HepG2 (cell line): ENCODE measurements at regions not wholly inside any gene's neighbourhood (a gene's known extent, or its start where the extent isn't known, plus 50 kb on each side); places are given as distances from the start of the nearest gene placed in this dataset.
A peak's percentile ranks its signal among the peaks of the same experiment; 100 is the strongest.

Experiments
- ATAC-seq: fragments of 200-7000 bp; cut with Tn5 transposase; 3 replicates; pipeline ENCODE4 v1.9.1; 2020; ENCODE audit warnings: mild to moderate bottlenecking, moderate library complexity
- BruUV-seq: library from RNA; stranded (reverse); fragments of 400-500 nt; replicated peaks from 2 replicates; lab custom pipeline; 2021; lab: Mats Ljungman, UMichigan
- CTCF ChIA-PET: fragments of 300-600 bp; formaldehyde crosslinking; extraction: SDS; loops from one replicate; lab custom pipeline; 2021; ENCODE audit warnings: low total read pairs, inconsistent platforms, low intra/inter-chr PET ratio; lab: Yijun Ruan, JAX
- POLR2A ChIA-PET: fragments of 350-600 bp; sonication (Branson Sonifier 250); formaldehyde crosslinking; loops from one replicate; lab custom pipeline; 2020; ENCODE audit warnings: antibody characterized with exemption, inconsistent platforms; lab: Yijun Ruan, JAX
- DNase-seq: peaks from one replicate; pipeline ENCODE4 v3.0.0-alpha.2; 2015; ENCODE audit warnings: low spot score
- FAIRE-seq: peaks from 3 replicates; lab custom pipeline; 2011; peaks lifted over from hg19 to GRCh38; lab: Jason Lieb, UNC
- H2AFZ ChIP-seq: one replicate; pipeline ENCODE4 v1.6.1; 2011; ENCODE audit warnings: low read length, inconsistent platforms
- H3K27ac ChIP-seq: fragments of 300-600 bp; 3 replicates; pipeline ENCODE4 v1.8.0; 2011; ENCODE audit warnings: mixed run types, mild to moderate bottlenecking, mixed read lengths, low read length, inconsistent platforms; ENCODE audit not compliant: insufficient read depth; ENCODE audit errors: extremely low read length
- H3K27me3 ChIP-seq, 2 experiments: fragments of 200-600 bp in 1 of 2; 2 replicates in 1 of 2; 3 replicates in 1 of 2; pipeline versions ENCODE4 v1.6.0 to v1.8.0; 2011; ENCODE audit warnings: low read length in 2 of 2, mild to moderate bottlenecking in 2 of 2, moderate library complexity in 2 of 2, inconsistent platforms in 1 of 2; ENCODE audit not compliant: insufficient read depth in 2 of 2, control insufficient read depth in 1 of 2
- H3K36me3 ChIP-seq, 2 experiments: fragments of 200-600 bp in 1 of 2; replicated peaks in 1 of 2; 2 replicates in 1 of 2; 3 replicates in 1 of 2; pipeline versions ENCODE4 v1.5.1 to v1.8.0; 2011; ENCODE audit warnings: low read length in 2 of 2, inconsistent platforms in 1 of 2; ENCODE audit not compliant: insufficient read depth in 2 of 2, control insufficient read depth in 1 of 2
- H3K4me1 ChIP-seq: 2 replicates; pipeline ENCODE4 v1.5.1; 2012; ENCODE audit warnings: low read length, inconsistent platforms; ENCODE audit not compliant: insufficient read depth
- H3K4me2 ChIP-seq: 2 replicates; pipeline ENCODE4 v1.6.0; 2011; ENCODE audit warnings: low read depth, low read length, inconsistent platforms
- H3K4me3 ChIP-seq, 3 experiments: fragments of 200-600 bp in 1 of 3; sonication (generic), shearing (Covaris generic) in 1 of 3; replicated peaks in 1 of 3; 2 replicates each; pipeline ENCODE4 v1.5.1; 2011 to 2016; ENCODE audit warnings: low read length in 3 of 3, inconsistent platforms in 2 of 3, low read depth in 2 of 3, mild to moderate bottlenecking in 2 of 3, control low read depth in 1 of 3, mixed read lengths in 1 of 3; ENCODE audit not compliant: insufficient read depth in 1 of 3
- H3K79me2 ChIP-seq: one replicate; pipeline ENCODE4 v1.6.1; 2011; ENCODE audit warnings: low read length, inconsistent platforms; ENCODE audit not compliant: insufficient read depth
- H3K9ac ChIP-seq: 2 replicates; pipeline ENCODE4 v1.6.0; 2011; ENCODE audit warnings: mild to moderate bottlenecking, low read depth, low read length, inconsistent platforms; ENCODE audit not compliant: insufficient read depth
- H3K9me3 ChIP-seq: 2 replicates; pipeline ENCODE4 v1.5.1; 2012; ENCODE audit warnings: mild to moderate bottlenecking, low read length
- H4K20me1 ChIP-seq: 2 replicates; pipeline ENCODE4 v1.6.0; 2011; ENCODE audit warnings: inconsistent platforms, mild to moderate bottlenecking, low read length, moderate library complexity; ENCODE audit not compliant: insufficient read depth
- HNRNPK ChIP-seq: fragments of 200-400 bp; formaldehyde crosslinking; IDR thresholded peaks from 2 replicates; pipeline ENCODE4 v1.6.1; 2018; ENCODE audit warnings: low read length, low read depth, moderate library complexity, mild to moderate bottlenecking; ENCODE audit not compliant: poor library complexity, severe bottlenecking
- MATR3 ChIP-seq: sonication (generic); formaldehyde crosslinking; IDR thresholded peaks from 2 replicates; pipeline ENCODE4 v1.4.0; 2020; ENCODE audit warnings: missing genetic modification reagents
- MTF2 ChIP-seq: sonication (generic); formaldehyde crosslinking; IDR thresholded peaks from 2 replicates; pipeline ENCODE4 v1.5.0; 2020; ENCODE audit warnings: missing genetic modification reagents, borderline replicate concordance
- SRSF9 ChIP-seq: fragments of 200-400 bp; formaldehyde crosslinking; IDR thresholded peaks from 2 replicates; pipeline ENCODE4 v1.6.1; 2018; ENCODE audit warnings: borderline replicate concordance, mild to moderate bottlenecking, low read depth, low read length; ENCODE audit not compliant: insufficient read depth, poor library complexity, severe bottlenecking
- SYNCRIP ChIP-seq: fragments of 200-400 bp; formaldehyde crosslinking; IDR thresholded peaks from 2 replicates; pipeline ENCODE4 v1.6.1; 2018; ENCODE audit warnings: mild to moderate bottlenecking, low read depth, low read length; ENCODE audit not compliant: insufficient read depth
- ZFP36L1 ChIP-seq: sonication (generic); formaldehyde crosslinking; IDR thresholded peaks from 2 replicates; pipeline ENCODE4 v1.8.0; 2022; ENCODE audit warnings: mild to moderate bottlenecking, missing genetic modification reagents, moderate library complexity
- ZNF136 ChIP-seq: sonication (generic); formaldehyde crosslinking; IDR thresholded peaks from 2 replicates; pipeline ENCODE4 v1.8.1; 2022; ENCODE audit warnings: low read depth, mild to moderate bottlenecking, moderate library complexity, missing genetic modification reagents
- ZNF326 ChIP-seq: sonication (generic); formaldehyde crosslinking; IDR thresholded peaks from 2 replicates; pipeline ENCODE4 v1.4.0; 2020; ENCODE audit warnings: missing genetic modification reagents, borderline replicate concordance
- ZNF44 ChIP-seq: sonication (generic); formaldehyde crosslinking; IDR thresholded peaks from 2 replicates; pipeline ENCODE4 v1.5.1; 2020; ENCODE audit warnings: mild to moderate bottlenecking, missing genetic modification reagents
- WGBS: methylation state at CpG from one replicate; pipeline ENCODE4 v1.1.6; 2017; ENCODE audit warnings: low lambda C conversion rate; 5-methylcytosine and 5-hydroxymethylcytosine counted together
- in situ Hi-C: cut with HindIII; loops from 2 replicates; pipeline ENCODE4 v1.10.0; 2017; ENCODE audit warnings: low pct_unique_long_range_greater_than_20kb; ENCODE audit not compliant: extremely low pct_ligation_motif_present
- intact Hi-C: fragments of 100-400 bp; cut with micrococcal nuclease; formaldehyde crosslinking; loops from one replicate; pipeline ENCODE4 v1.10.0; 2022; ENCODE audit not compliant: unreplicated experiment
- TF ChIP-seq, protein P1 (sequence below), 2 experiments: sonication (generic) in 1 of 2; formaldehyde crosslinking in 1 of 2; IDR thresholded peaks; 2 replicates each; pipeline versions ENCODE4 v1.4.0 to v1.6.1; 2018 to 2020; ENCODE audit warnings: missing genetic modification reagents in 2 of 2, borderline replicate concordance in 1 of 2, low read depth in 1 of 2, mild to moderate bottlenecking in 1 of 2, missing biosample characterization in 1 of 2
- TF ChIP-seq, protein P2 (sequence below): sonication (generic); formaldehyde crosslinking; conservative IDR thresholded peaks from 2 replicates; pipeline ENCODE4 v1.4.0; 2020; ENCODE audit warnings: missing genetic modification reagents

DNA sequence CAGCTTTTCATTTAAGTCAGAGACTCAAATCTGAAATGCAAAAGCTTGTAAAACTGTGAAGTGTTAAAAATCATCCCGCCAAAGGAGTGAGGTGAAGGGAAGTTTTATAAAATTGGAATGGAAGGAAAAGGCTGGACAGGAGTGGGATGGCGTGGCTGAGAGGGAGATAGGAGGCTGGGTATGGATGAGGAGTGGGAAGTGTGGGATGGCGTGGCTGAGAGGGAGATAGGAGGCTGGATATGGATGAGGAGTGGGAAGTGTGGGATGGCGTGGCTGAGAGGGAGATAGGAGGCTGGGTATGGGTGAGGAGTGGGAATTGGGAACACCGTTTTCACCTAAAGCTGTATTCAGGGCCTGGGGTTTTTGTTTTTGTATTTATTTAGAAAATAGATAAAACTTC, 59.4 kb upstream of the NKX2-2 start:
- ChIA-PET CTCF (interaction anchor here (1.9 kb wide), 1 partner anchor 337 kb away, joined by 10 read pairs; no protein-coding TSS in a partner anchor), POLR2A (no interaction called here)
- WGBS = 1% methylated on average over 5 of the region's 5 CpGs
- FAIRE-seq (no peak), DNase-seq (no peak), ATAC-seq (no peak)
- no peak overlapping the region for H3K27ac ChIP-seq
- no peaks in the 10 kb centered on the region for H3K79me2 ChIP-seq
- no peak overlapping the region for H3K4me2 ChIP-seq
- in situ Hi-C loops (loop anchor here (5.0 kb wide), 1 partner anchor 46 kb away; no protein-coding TSS in a partner anchor), intact Hi-C loops (loop anchor here (2.0 to 5.0 kb wide), 2 partner anchors 711 to 736 kb away; no protein-coding TSS in a partner anchor)
- H3K9me3 ChIP-seq = no peaks in the 10 kb centered on the region
- TF ChIP-seq HNRNPK (peak; percentile 75), ZNF44 (no peak)
- no peaks in the 10 kb centered on the region for H4K20me1 ChIP-seq
- BruUV-seq = no TSS peak
- H3K4me1 ChIP-seq = no peaks in the 10 kb centered on the region
- H3K27me3 ChIP-seq = peaks cover 4 to 37% of the 10 kb centered on the region in 2 experiments; a peak in 3 of 5 replicates
- no peaks in the 10 kb centered on the region for H3K36me3 ChIP-seq
- H3K9ac ChIP-seq = no peak overlapping the region
- no peak overlapping the region for H3K4me3 ChIP-seq
- no peak overlapping the region for H2AFZ ChIP-seq

DNA sequence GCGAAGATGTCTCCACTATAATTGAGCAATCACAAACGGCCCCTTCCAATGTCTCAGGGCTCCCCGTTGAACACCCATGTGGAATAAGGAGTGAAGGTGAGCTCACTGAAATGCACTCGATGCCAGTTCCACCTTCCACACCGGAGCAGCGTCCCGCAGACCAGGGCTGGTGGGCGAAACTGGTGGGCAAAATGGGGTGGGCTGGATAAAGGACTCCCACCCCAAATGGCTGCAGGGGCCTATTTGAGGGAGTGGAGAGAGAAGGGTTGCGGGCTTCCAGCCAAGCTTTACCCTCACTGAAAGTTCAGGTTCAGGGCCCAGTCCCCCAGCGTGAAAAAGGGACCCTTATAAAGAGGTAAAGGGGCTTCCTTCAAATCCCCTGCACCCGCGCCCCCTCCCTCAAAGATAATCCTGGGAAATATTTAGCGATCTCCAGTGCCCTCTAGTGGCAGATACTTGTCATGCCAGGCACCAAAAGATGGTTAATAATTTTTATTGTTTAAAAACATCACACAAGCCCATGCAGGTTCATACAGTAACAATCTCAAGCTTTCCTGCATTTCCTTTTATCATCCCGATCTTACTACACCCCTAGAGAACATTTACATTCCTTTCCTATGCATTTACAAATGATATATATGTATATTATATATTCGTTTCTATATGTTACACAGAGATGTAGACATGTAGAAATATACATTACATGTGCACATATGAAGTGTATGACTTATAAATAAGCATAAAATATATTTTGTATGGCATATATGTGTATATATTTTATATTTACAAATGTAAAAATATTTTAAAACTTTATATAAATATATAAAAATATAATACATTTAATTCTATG, 58.2 kb upstream of the NKX2-2 start:
- in situ Hi-C loops (loop anchor here (5.0 kb wide), 1 partner anchor 45 kb away; no protein-coding TSS in a partner anchor), intact Hi-C loops (loop anchor here (1.0 to 5.0 kb wide), 4 partner anchors 42 to 735 kb away; no protein-coding TSS in a partner anchor)
- ATAC-seq (peak; percentile 48), FAIRE-seq (peak; percentile 53), DNase-seq (peak; percentile 23)
- no peak overlapping the region for H3K27ac ChIP-seq
- no TSS peak for BruUV-seq
- H3K9ac ChIP-seq = no peak overlapping the region
- no peaks in the 10 kb centered on the region for H4K20me1 ChIP-seq
- H3K36me3 ChIP-seq = no peaks in the 10 kb centered on the region
- H3K4me1 ChIP-seq = no peaks in the 10 kb centered on the region
- ChIA-PET POLR2A (no interaction called here), CTCF (interaction anchor here (1.2 to 3.5 kb wide), 6 partner anchors 42 to 734 kb away, joined by 3 to 28 read pairs (median 10); no protein-coding TSS in a partner anchor)
- no peak overlapping the region for H2AFZ ChIP-seq
- no peaks in the 10 kb centered on the region for H3K79me2 ChIP-seq
- H3K4me3 ChIP-seq = no peak overlapping the region
- H3K4me2 ChIP-seq = no peak overlapping the region
- 16% methylated on average over 15 of the region's 15 CpGs for WGBS
- peaks cover 4 to 37% of the 10 kb centered on the region in 2 experiments; a peak in 3 of 5 replicates for H3K27me3 ChIP-seq
- no peaks in the 10 kb centered on the region for H3K9me3 ChIP-seq
- TF ChIP-seq MATR3 (no peak), ZNF136 (CRISPR knock-in tag) (no peak), MTF2 (CRISPR knock-in tag) (no peak), SYNCRIP (no peak), SRSF9 (no peak), ZFP36L1 (no peak), ZNF326 (no peak)
- TF ChIP-seq, protein P1, sequence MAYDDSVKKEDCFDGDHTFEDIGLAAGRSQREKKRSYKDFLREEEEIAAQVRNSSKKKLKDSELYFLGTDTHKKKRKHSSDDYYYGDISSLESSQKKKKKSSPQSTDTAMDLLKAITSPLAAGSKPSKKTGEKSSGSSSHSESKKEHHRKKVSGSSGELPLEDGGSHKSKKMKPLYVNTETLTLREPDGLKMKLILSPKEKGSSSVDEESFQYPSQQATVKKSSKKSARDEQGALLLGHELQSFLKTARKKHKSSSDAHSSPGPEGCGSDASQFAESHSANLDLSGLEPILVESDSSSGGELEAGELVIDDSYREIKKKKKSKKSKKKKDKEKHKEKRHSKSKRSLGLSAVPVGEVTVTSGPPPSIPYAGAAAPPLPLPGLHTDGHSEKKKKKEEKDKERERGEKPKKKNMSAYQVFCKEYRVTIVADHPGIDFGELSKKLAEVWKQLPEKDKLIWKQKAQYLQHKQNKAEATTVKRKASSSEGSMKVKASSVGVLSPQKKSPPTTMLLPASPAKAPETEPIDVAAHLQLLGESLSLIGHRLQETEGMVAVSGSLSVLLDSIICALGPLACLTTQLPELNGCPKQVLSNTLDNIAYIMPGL (CRISPR knock-in tag; IDR thresholded peaks at IDR 0.05; ENCODE audit: borderline replicate concordance in 1 of 2, low read depth in 1 of 2) = 0 out of 4 replicates have a peak, but pooled peaks of 1 of the 2 experiments have one; percentile 33
- TF ChIP-seq, protein P2, sequence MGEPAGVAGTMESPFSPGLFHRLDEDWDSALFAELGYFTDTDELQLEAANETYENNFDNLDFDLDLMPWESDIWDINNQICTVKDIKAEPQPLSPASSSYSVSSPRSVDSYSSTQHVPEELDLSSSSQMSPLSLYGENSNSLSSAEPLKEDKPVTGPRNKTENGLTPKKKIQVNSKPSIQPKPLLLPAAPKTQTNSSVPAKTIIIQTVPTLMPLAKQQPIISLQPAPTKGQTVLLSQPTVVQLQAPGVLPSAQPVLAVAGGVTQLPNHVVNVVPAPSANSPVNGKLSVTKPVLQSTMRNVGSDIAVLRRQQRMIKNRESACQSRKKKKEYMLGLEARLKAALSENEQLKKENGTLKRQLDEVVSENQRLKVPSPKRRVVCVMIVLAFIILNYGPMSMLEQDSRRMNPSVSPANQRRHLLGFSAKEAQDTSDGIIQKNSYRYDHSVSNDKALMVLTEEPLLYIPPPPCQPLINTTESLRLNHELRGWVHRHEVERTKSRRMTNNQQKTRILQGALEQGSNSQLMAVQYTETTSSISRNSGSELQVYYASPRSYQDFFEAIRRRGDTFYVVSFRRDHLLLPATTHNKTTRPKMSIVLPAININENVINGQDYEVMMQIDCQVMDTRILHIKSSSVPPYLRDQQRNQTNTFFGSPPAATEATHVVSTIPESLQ (CRISPR knock-in tag) = no peak
